Erythroblast (primary cell): ENCODE measurements at regions not wholly inside any gene's neighbourhood (a gene's known extent, or its start where the extent isn't known, plus 50 kb on each side); places are given as distances from the start of the nearest gene placed in this dataset.

ENCODE experiments used
- GATA1 ChIP-seq: IDR thresholded peaks from 2 replicates; pipeline ENCODE4 v1.6.1; 2011; ENCODE audit warnings: low read depth, mild to moderate bottlenecking, control low read depth, low read length, moderate library complexity
- POLR2A ChIP-seq: IDR thresholded peaks from 2 replicates; pipeline ENCODE4 v1.6.1; 2011; ENCODE audit warnings: mild to moderate bottlenecking, low read length

DNA sequence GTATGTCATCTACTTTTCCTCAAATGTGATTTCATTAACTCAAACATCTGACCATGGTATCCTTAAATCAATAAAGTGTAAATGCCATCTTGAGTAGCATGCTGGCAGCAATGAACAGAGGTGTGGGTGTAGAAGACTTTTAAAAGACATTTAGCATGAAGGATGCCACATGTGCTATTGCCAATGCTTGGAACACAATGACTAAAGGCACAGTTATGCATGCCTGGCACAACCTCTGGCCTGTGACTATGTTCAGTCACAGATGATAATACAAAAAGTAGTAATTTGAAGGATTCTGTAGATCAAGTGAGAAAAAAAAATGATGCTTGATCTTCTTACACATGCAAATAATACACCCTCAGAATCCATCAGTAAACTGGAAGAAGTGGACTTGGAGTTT lies 938.9 kb upstream of the ADGRL4 start:
- TF ChIP-seq POLR2A (no peak), GATA1 (no peak)
